ENCODE measurements at regions not wholly inside any gene's neighbourhood (a gene's known extent, or its start where the extent isn't known, plus 50 kb on each side); places are given as distances from the start of the nearest gene placed in this dataset.

GRCh38 chr18:38759457-38759856, 1193.9 kb upstream of the CELF4 start:
- Histone ChIP-seq H3K27ac (ENCODE audit: low read depth, low read length) (no peak overlapping the region), H3K9ac (ENCODE audit: low read length) (no peak overlapping the region), H3F3A (ENCODE audit: insufficient read depth) (no peaks in the 10 kb centered on the region), H3K4me3 (ENCODE audit: insufficient read depth, low read length, poor library complexity, severe bottlenecking) (no peak overlapping the region), H4K20me1 (ENCODE audit: low read depth, low read length) (no peaks in the 10 kb centered on the region), H3K4me2 (ENCODE audit: low read depth, low read length, poor library complexity, severe bottlenecking) (no peak overlapping the region), H3K9me3 (ENCODE audit: insufficient read depth, low read length) (no peaks in the 10 kb centered on the region), H3K79me2 (ENCODE audit: insufficient read depth, low read length) (no peaks in the 10 kb centered on the region), H3K9me2 (replicated peaks; ENCODE audit: insufficient read depth, low read length) (no peaks in the 10 kb centered on the region), H3K36me3 (ENCODE audit: low read length) (no peaks in the 10 kb centered on the region), H2AFZ (ENCODE audit: low read depth, low read length, severe bottlenecking) (no peak overlapping the region), H3K27me3 (ENCODE audit: low read length) (no peaks in the 10 kb centered on the region)
- TF ChIP-seq CTCF (IDR thresholded peaks at IDR 0.05; ENCODE audit: insufficient read depth, low read length, poor library complexity, severe bottlenecking) (no peak), EZH2phosphoT487 (conservative IDR thresholded peaks at IDR 0.05; ENCODE audit: low read length) (no peak)

- Histone ChIP-seq H3K9me2 (replicated peaks; ENCODE audit: insufficient read depth, low read length) (no peaks in the 10 kb centered on the region), H3K4me2 (ENCODE audit: low read depth, low read length, poor library complexity, severe bottlenecking) (no peak overlapping the region), H3K9ac (ENCODE audit: low read length) (no peak overlapping the region), H3K27me3 (ENCODE audit: low read length) (no peaks in the 10 kb centered on the region), H3K9me3 (ENCODE audit: insufficient read depth, low read length) (no peaks in the 10 kb centered on the region), H3K27ac (ENCODE audit: low read depth, low read length) (no peak overlapping the region), H3F3A (ENCODE audit: insufficient read depth) (no peaks in the 10 kb centered on the region), H3K79me2 (ENCODE audit: insufficient read depth, low read length) (no peaks in the 10 kb centered on the region), H4K20me1 (ENCODE audit: low read depth, low read length) (no peaks in the 10 kb centered on the region), H3K4me3 (ENCODE audit: insufficient read depth, low read length, poor library complexity, severe bottlenecking) (no peak overlapping the region), H3K36me3 (ENCODE audit: low read length) (no peaks in the 10 kb centered on the region), H2AFZ (ENCODE audit: low read depth, low read length, severe bottlenecking) (no peak overlapping the region)
- TF ChIP-seq CTCF (IDR thresholded peaks at IDR 0.05; ENCODE audit: insufficient read depth, low read length, poor library complexity, severe bottlenecking) (no peak), EZH2phosphoT487 (conservative IDR thresholded peaks at IDR 0.05; ENCODE audit: low read length) (no peak)
Measured at GRCh38 chr18:38756436-38756835, 1190.8 kb upstream of the CELF4 start.

GRCh38 chr18:38752430-38752829, 1186.8 kb upstream of the CELF4 start:
- Histone ChIP-seq H3K27ac (ENCODE audit: low read depth, low read length) (no peak overlapping the region), H3K4me3 (ENCODE audit: insufficient read depth, low read length, poor library complexity, severe bottlenecking) (no peak overlapping the region), H3F3A (ENCODE audit: insufficient read depth) (no peaks in the 10 kb centered on the region), H3K27me3 (ENCODE audit: low read length) (no peaks in the 10 kb centered on the region), H3K4me2 (ENCODE audit: low read depth, low read length, poor library complexity, severe bottlenecking) (no peak overlapping the region), H3K36me3 (ENCODE audit: low read length) (no peaks in the 10 kb centered on the region), H2AFZ (ENCODE audit: low read depth, low read length, severe bottlenecking) (no peak overlapping the region), H3K9me2 (replicated peaks; ENCODE audit: insufficient read depth, low read length) (no peaks in the 10 kb centered on the region; the same call in 1 of the 2 replicates), H3K9ac (ENCODE audit: low read length) (no peak overlapping the region), H3K79me2 (ENCODE audit: insufficient read depth, low read length) (no peaks in the 10 kb centered on the region), H4K20me1 (ENCODE audit: low read depth, low read length) (no peaks in the 10 kb centered on the region), H3K9me3 (ENCODE audit: insufficient read depth, low read length) (0 out of 2 replicates have a peak, but pooled peaks cover 5% of the 10 kb centered on the region)
- TF ChIP-seq CTCF (IDR thresholded peaks at IDR 0.05; ENCODE audit: insufficient read depth, low read length, poor library complexity, severe bottlenecking), result no peak
- TF ChIP-seq EZH2phosphoT487 (conservative IDR thresholded peaks at IDR 0.05; ENCODE audit: low read length), result no peak

Measured in SU-DHL-6 (cell line).